ENCODE measurements at regions not wholly inside any gene's neighbourhood (a gene's known extent, or its start where the extent isn't known, plus 50 kb on each side); places are given as distances from the start of the nearest gene placed in this dataset.

- peak; percentile 43 for TF ChIP-seq RNF2 (IDR thresholded peaks at IDR 0.05; ENCODE audit: borderline replicate concordance, low read depth, low read length, missing control alignments, poor library complexity, severe bottlenecking)
- no peak for TF ChIP-seq POLR2A (IDR thresholded peaks at IDR 0.05; ENCODE audit: control extremely low read depth in 1 of 2, low read depth in 2 of 2, low read length in 2 of 2)
- peak; percentile 63 for TF ChIP-seq EZH2 (IDR thresholded peaks at IDR 0.05; ENCODE audit: low read depth, low read length, severe bottlenecking)
- TF ChIP-seq CHD2 (IDR thresholded peaks at IDR 0.05; ENCODE audit: low read length), result no peak
- TF ChIP-seq MAX (IDR thresholded peaks at IDR 0.05), result 0 out of 2 replicates have a peak, but pooled peaks have one; percentile 6
- no peak for TF ChIP-seq POLR2AphosphoS5 (IDR thresholded peaks at IDR 0.05; ENCODE audit: low read depth, low read length)
- no peak for TF ChIP-seq RXRA (IDR thresholded peaks at IDR 0.05; ENCODE audit: insufficient read depth, low read depth, low read length)
- peak; percentile 38 to 57 (median 50) for TF ChIP-seq CTCF (IDR thresholded peaks at IDR 0.05; ENCODE audit: control extremely low read depth in 1 of 3, insufficient read depth in 1 of 3, low read depth in 1 of 3, low read length in 3 of 3)
- TF ChIP-seq GTF2F1 (IDR thresholded peaks at IDR 0.05; ENCODE audit: borderline replicate concordance, low read depth, low read length), result no peak
- no peak for TF ChIP-seq EP300 (IDR thresholded peaks at IDR 0.05; ENCODE audit: borderline replicate concordance in 1 of 2, low read depth in 2 of 2, low read length in 2 of 2)
- TF ChIP-seq JUN (IDR thresholded peaks at IDR 0.05; ENCODE audit: low read depth, low read length), result no peak
- TF ChIP-seq SIN3A (conservative IDR thresholded peaks at IDR 0.05 in 1 of 2, IDR thresholded peaks at IDR 0.05 in 1 of 2; ENCODE audit: low read depth in 1 of 2, low read length in 2 of 2), result peak; percentile 24 to 29; a peak in 1 of 4 replicates
Measured at GRCh38 chr4:164383358-164384220, 370.3 kb upstream of the SMIM31 start.

All from H1 (cell line).